PC-9 (cell line): ENCODE measurements at regions not wholly inside any gene's neighbourhood (a gene's known extent, or its start where the extent isn't known, plus 50 kb on each side); places are given as distances from the start of the nearest gene placed in this dataset.
"Not testable (repeated sequence)": the region's sequence is repeated elsewhere in the genome, so short reads cannot be mapped to it uniquely, and the experiment has no call there.

Experiments used
- BruUV-seq: library from RNA; stranded (reverse); fragments of 400-500 nt; replicated peaks from 2 replicates; lab custom pipeline; 2021; lab: Mats Ljungman, UMichigan
- CTCF ChIA-PET: fragments of 300-600 bp; sonication (Branson Sonifier 250); formaldehyde crosslinking; loops from one replicate; lab custom pipeline; 2022; ENCODE audit warnings: antibody characterized with exemption; lab: Charles Lee
- POLR2A ChIA-PET: fragments of 300-600 bp; sonication (Branson Sonifier 250); formaldehyde crosslinking; loops from one replicate; lab custom pipeline; 2022; ENCODE audit warnings: antibody characterized with exemption; ENCODE audit not compliant: unreplicated experiment; lab: Charles Lee
- DNase-seq, 2 experiments: peaks; one replicate each; pipeline versions ENCODE4 v3.0.0 to v3.0.0-alpha.2; 2015 to 2022; ENCODE audit warnings: mixed read lengths in 1 of 2
- H2AFZ ChIP-seq: fragments of 200-600 bp; sonication (generic); 2 replicates; pipeline ENCODE4 v1.8.1; 2017; ENCODE audit warnings: antibody characterized with exemption
- H3F3A ChIP-seq: fragments of 200-600 bp; sonication (generic); 2 replicates; pipeline ENCODE4 v1.8.1; 2017; ENCODE audit warnings: antibody characterized with exemption, mild to moderate bottlenecking, low read depth; ENCODE audit not compliant: insufficient read depth
- H3K27ac ChIP-seq: fragments of 200-600 bp; sonication (generic); 2 replicates; pipeline ENCODE4 v1.6.1; 2016; ENCODE audit warnings: mixed run types
- H3K27me3 ChIP-seq: fragments of 200-600 bp; sonication (generic); 2 replicates; pipeline ENCODE4 v1.6.1; 2016; ENCODE audit warnings: low read depth, mixed run types; ENCODE audit not compliant: insufficient read depth
- H3K36me3 ChIP-seq: fragments of 200-600 bp; sonication (generic); 2 replicates; pipeline ENCODE4 v1.6.1; 2016; ENCODE audit warnings: low read depth, mixed run types
- H3K4me1 ChIP-seq: fragments of 200-600 bp; sonication (generic); replicated peaks from 2 replicates; pipeline ENCODE4 v1.6.1; 2016; ENCODE audit warnings: mixed run types; ENCODE audit not compliant: insufficient read depth
- H3K4me2 ChIP-seq: fragments of 200-600 bp; sonication (generic); 2 replicates; pipeline ENCODE4 v1.6.1; 2017; ENCODE audit warnings: mixed run types
- H3K4me3 ChIP-seq: fragments of 200-600 bp; sonication (generic); 2 replicates; pipeline ENCODE4 v1.6.1; 2016; ENCODE audit warnings: mixed run types
- H3K79me2 ChIP-seq: fragments of 200-600 bp; sonication (generic); 2 replicates; pipeline ENCODE4 v1.6.1; 2017; ENCODE audit warnings: low read depth, mixed run types
- H3K9me2 ChIP-seq: fragments of 200-600 bp; sonication (generic); 2 replicates; pipeline ENCODE4 v1.8.1; 2017; ENCODE audit warnings: mild to moderate bottlenecking; ENCODE audit not compliant: insufficient read depth
- H3K9me3 ChIP-seq: fragments of 200-600 bp; sonication (generic); 2 replicates; pipeline ENCODE4 v1.8.1; 2016; ENCODE audit warnings: low read depth; ENCODE audit not compliant: insufficient read depth
- H4K20me1 ChIP-seq: fragments of 200-600 bp; sonication (generic); 2 replicates; pipeline ENCODE4 v1.8.1; 2017; ENCODE audit not compliant: insufficient read depth
- EZH2 ChIP-seq: fragments of 200-600 bp; sonication (generic); IDR thresholded peaks from 2 replicates; pipeline ENCODE4 v1.8.0; 2017; ENCODE audit warnings: antibody characterized with exemption, low read depth
- intact Hi-C: fragments of 100-400 bp; cut with micrococcal nuclease; formaldehyde crosslinking; loops from one replicate; pipeline ENCODE4 v1.10.0; 2022; ENCODE audit not compliant: unreplicated experiment
- TF ChIP-seq, protein P1 (sequence below): fragments of 200-600 bp; sonication (generic); conservative IDR thresholded peaks from 2 replicates; pipeline ENCODE4 v1.6.1; 2017; ENCODE audit warnings: mixed run types, antibody characterized with exemption, mild to moderate bottlenecking, moderate library complexity

DNA sequence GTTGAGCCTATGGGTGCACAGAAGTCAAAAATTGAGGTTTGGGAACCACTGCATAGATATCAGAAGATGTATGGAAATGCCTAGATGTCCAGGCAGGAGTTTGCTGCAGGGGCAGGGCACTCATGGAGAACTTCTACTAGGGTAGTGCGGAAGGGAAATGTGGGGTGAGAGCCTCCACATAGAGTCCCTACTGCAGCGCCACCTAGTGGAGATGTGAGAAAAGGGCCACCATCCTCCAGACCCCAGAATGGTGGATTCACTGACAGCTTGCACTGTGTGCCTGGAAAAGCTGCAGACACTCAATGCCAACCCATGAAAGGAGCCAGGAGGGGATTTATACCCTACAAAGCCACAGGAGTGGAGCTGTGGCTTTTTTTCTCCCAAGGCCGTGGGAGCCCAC is 133.7 kb downstream of the DEFB131A start:
- H3K27me3 ChIP-seq, intact Hi-C loops, H3K9me3 ChIP-seq, H3K27ac ChIP-seq, BruUV-seq, H3K4me3 ChIP-seq, H3K9me2 ChIP-seq, CTCF ChIA-PET, H4K20me1 ChIP-seq, H3F3A ChIP-seq, DNase-seq, H2AFZ ChIP-seq, H3K79me2 ChIP-seq, POLR2A ChIA-PET, H3K4me2 ChIP-seq, H3K36me3 ChIP-seq, H3K4me1 ChIP-seq: not testable (repeated sequence)

DNA sequence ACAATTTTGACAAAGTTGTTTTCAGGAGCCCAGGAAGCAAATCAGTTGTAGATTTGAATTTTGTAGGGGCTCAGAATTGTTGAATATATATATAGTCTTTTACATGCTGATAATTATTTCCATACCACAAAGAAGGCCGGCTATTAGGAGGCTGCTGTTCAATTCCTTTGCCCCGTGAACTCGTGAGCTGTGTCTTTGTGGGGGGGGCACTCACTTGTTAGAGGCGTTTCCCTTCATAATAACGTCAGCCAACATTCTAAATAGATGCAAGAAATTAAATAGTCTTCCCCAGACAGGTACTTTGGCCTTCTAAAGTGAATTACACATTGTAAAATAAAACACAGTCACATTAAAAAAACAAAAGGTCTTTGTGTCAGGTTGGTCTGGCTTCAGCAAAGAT is 138.7 kb downstream of the DEFB131A start:
- H3K27ac ChIP-seq, DNase-seq, H2AFZ ChIP-seq, intact Hi-C loops, BruUV-seq, H3K4me3 ChIP-seq, H4K20me1 ChIP-seq, POLR2A ChIA-PET, H3K9me2 ChIP-seq, H3K36me3 ChIP-seq, H3K4me1 ChIP-seq, H3K9me3 ChIP-seq, H3K79me2 ChIP-seq, H3K4me2 ChIP-seq, H3F3A ChIP-seq, CTCF ChIA-PET, H3K27me3 ChIP-seq: not testable (repeated sequence)

DNA sequence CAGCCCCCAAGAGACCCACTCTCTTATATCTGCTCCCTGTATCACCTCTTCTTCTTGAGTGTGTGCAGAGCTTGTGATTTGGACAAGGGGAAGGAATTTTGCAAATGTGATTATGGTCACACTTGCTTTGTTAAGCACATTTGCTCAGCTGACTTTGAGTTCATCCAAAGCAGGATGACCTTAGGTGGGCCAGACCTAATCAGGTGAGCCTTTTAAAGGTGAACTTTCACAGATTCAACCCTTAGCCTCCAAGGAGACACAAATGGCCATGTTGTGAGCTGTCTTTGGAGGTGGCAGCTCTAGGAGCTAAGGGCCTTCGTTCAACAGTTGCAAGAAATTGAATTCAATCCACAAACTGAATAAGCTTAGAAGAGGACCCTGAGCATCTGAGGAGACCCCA is 147.8 kb downstream of the DEFB131A start:
- H4K20me1 ChIP-seq: no peaks in the 10 kb centered on the region
- POLR2A ChIA-PET: no interaction called here
- H3K4me2 ChIP-seq: no peak overlapping the region
- no peaks in the 10 kb centered on the region for H3K9me2 ChIP-seq
- no peak overlapping the region for H2AFZ ChIP-seq
- no peaks in the 10 kb centered on the region for H3K4me1 ChIP-seq
- no peak for TF ChIP-seq EZH2
- TF ChIP-seq, protein P1, sequence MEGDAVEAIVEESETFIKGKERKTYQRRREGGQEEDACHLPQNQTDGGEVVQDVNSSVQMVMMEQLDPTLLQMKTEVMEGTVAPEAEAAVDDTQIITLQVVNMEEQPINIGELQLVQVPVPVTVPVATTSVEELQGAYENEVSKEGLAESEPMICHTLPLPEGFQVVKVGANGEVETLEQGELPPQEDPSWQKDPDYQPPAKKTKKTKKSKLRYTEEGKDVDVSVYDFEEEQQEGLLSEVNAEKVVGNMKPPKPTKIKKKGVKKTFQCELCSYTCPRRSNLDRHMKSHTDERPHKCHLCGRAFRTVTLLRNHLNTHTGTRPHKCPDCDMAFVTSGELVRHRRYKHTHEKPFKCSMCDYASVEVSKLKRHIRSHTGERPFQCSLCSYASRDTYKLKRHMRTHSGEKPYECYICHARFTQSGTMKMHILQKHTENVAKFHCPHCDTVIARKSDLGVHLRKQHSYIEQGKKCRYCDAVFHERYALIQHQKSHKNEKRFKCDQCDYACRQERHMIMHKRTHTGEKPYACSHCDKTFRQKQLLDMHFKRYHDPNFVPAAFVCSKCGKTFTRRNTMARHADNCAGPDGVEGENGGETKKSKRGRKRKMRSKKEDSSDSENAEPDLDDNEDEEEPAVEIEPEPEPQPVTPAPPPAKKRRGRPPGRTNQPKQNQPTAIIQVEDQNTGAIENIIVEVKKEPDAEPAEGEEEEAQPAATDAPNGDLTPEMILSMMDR: no peak
- BruUV-seq: no TSS peak
- H3K4me3 ChIP-seq: no peak overlapping the region
- DNase-seq: no peak
- intact Hi-C loops: no loop called here
- no peaks in the 10 kb centered on the region for H3K9me3 ChIP-seq
- H3K27ac ChIP-seq: no peak overlapping the region
- H3K79me2 ChIP-seq: no peaks in the 10 kb centered on the region
- H3K27me3 ChIP-seq: no peaks in the 10 kb centered on the region
- no peaks in the 10 kb centered on the region for H3K36me3 ChIP-seq
- CTCF ChIA-PET: no interaction called here
- H3F3A ChIP-seq: no peaks in the 10 kb centered on the region

DNA sequence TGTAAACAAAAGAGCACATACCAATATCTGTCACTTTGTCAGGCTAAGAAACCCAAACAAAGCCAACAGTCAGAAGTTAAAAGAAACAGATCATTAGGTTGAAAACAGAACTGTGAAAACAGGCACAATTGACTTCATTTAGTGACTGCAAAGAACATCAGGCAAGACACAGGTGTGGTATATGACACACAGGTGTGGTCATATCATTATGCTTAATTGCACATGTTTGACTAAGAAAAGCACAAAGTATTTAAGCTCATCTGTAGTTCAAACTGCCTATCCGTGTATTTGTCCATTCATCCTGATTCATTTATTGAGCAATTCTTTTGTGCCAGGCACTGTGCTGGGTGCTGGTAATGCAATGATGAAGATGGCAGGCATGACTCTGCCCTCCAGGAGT is 150.7 kb downstream of the DEFB131A start:
- TF ChIP-seq, protein P1: no peak
- TF ChIP-seq EZH2: no peak
- ChIA-PET POLR2A (no interaction called here), CTCF (no interaction called here)
- H3K4me2 ChIP-seq: no peak overlapping the region
- intact Hi-C loops: no loop called here
- H3K9me2 ChIP-seq: no peaks in the 10 kb centered on the region
- H3F3A ChIP-seq: no peaks in the 10 kb centered on the region
- no peaks in the 10 kb centered on the region for H3K9me3 ChIP-seq
- H3K4me3 ChIP-seq: no peak overlapping the region
- no peak for DNase-seq
- H3K79me2 ChIP-seq: no peaks in the 10 kb centered on the region
- no peaks in the 10 kb centered on the region for H3K4me1 ChIP-seq
- no peaks in the 10 kb centered on the region for H3K36me3 ChIP-seq
- H3K27ac ChIP-seq: no peak overlapping the region
- H3K27me3 ChIP-seq: no peaks in the 10 kb centered on the region
- H4K20me1 ChIP-seq: no peaks in the 10 kb centered on the region
- no peak overlapping the region for H2AFZ ChIP-seq
- no TSS peak for BruUV-seq

DNA sequence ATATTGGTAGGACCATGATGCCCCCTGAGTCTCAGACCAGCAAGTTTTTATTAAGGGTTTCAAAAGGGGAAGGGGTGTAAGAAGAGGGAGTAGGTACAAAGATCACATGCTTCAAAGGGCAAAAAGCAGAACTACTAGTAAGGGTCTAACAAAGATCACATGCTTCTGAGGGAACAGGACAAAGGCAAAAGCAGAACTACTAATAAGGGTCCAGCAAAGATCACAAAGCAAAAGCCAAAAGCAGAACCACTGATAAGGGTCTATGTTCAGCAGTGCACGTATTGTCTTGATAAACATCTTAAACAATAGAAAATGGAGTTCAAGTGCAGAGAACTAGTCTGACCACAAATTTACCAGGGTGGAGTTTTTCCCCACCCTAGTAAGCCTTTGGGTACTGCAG is 151.3 kb downstream of the DEFB131A start:
- H3K27me3 ChIP-seq, H3K4me1 ChIP-seq, H3K4me2 ChIP-seq, intact Hi-C loops, H3K4me3 ChIP-seq, H3K9me3 ChIP-seq, DNase-seq, BruUV-seq, CTCF ChIA-PET, POLR2A ChIA-PET, H3K27ac ChIP-seq, H3K36me3 ChIP-seq, H3F3A ChIP-seq, H3K9me2 ChIP-seq, H2AFZ ChIP-seq, H3K79me2 ChIP-seq, H4K20me1 ChIP-seq: not testable (repeated sequence)
